ENCODE measurements at regions not wholly inside any gene's neighbourhood (a gene's known extent, or its start where the extent isn't known, plus 50 kb on each side); places are given as distances from the start of the nearest gene placed in this dataset.

DNA sequence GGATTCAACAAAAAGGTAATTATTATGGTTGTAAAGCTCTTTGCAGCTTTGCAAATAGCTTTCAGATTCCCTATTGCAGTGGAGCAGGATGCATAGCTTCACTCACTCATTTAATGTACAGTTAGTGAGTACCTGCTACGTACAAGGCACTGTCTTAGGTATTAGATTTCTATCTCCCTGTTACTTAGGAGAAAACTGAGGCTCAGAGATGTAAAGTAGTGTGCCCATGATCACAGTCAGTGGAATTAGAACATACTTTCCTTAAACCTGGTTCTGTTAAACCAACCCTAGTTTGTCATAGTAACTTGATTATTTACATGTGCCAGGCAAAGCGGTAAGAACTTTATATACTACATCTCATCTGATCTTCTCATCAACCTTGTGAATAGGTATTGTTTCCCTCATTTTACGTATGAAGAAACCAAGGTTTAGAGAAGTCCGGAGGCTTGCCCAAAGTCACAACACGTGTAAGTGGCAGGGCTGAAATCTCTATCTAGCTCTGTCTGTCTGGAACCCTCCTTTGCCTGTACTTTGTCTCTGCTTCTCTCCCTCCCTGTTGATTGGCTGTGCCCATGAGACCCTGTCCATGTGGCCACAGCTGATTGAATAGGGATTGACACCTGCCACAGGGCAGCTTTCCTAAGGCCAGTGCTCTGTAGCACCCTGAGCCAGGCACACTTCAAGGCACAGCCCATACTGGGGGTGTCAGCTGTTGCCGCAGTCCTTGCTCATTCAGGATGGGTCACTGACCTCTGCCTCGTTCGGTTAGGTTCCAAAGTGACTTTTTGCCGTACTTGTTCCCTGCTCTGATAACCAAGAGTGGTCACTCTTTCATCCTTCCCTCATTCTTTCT, 63.8 kb upstream of the PRSS23 start:
- no peak for TF ChIP-seq CTCF (IDR thresholded peaks at IDR 0.05)
- no peak for TF ChIP-seq POLR2AphosphoS5 (IDR thresholded peaks at IDR 0.05)

Measured in breast epithelium (tissue), 3 donors.